ENCODE measurements at regions not wholly inside any gene's neighbourhood (a gene's known extent, or its start where the extent isn't known, plus 50 kb on each side); places are given as distances from the start of the nearest gene placed in this dataset.
"Not testable (repeated sequence)": the region's sequence is repeated elsewhere in the genome, so short reads cannot be mapped to it uniquely, and the experiment has no call there.

DNA sequence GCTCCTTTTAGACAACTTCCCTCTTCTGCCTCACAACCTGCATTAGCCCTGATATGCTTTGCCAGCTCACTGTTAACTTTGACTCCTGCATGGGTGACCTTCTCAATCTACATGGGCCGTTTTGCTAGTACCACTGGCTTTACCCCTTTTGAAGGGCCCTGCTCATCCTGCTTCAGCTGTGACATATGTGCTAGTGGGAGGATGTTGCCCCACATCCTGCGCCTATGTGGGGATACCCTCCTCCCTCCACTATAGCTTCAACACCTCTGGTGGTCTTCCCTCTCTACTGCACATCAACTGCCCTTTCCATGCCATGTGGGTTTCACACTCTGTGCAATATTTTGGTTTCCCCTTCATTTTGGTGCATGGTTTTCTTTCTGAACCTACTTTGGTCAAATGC is 1235.5 kb downstream of the RPIA start:
- H4K91ac ChIP-seq (ENCODE audit: insufficient read depth, low read depth, low read length); intact Hi-C loops (cut with micrococcal nuclease); H3K79me1 ChIP-seq (ENCODE audit: low read depth in 1 of 2, low read length in 2 of 2); H3K27me3 ChIP-seq (ENCODE audit: control insufficient read depth, insufficient read depth, low read length); H3K4ac ChIP-seq (ENCODE audit: low read depth, low read length); H2BK5ac ChIP-seq (ENCODE audit: low read depth, low read length, poor library complexity, severe bottlenecking); H3K4me1 ChIP-seq (ENCODE audit: control insufficient read depth, insufficient read depth, low read length); H3K18ac ChIP-seq (ENCODE audit: low read depth, low read length); H3K14ac ChIP-seq (replicated peaks; ENCODE audit: low read depth, low read length); H3K9ac ChIP-seq (ENCODE audit: low read depth, low read length); H3K27ac ChIP-seq (ENCODE audit: insufficient read depth, low read length); H2BK20ac ChIP-seq (ENCODE audit: low read depth, low read length); H3K36me3 ChIP-seq (ENCODE audit: control insufficient read depth, insufficient read depth, low read length); H3K4me3 ChIP-seq (ENCODE audit: insufficient read depth, low read depth, low read length); H3K9me1 ChIP-seq (ENCODE audit: insufficient read depth, low read length); H3K4me2 ChIP-seq (ENCODE audit: low read depth, low read length); in situ Hi-C loops (cut with MboI; ENCODE audit: low sequenced_read_pairs); H3K9me3 ChIP-seq (ENCODE audit: control insufficient read depth, insufficient read depth, low read length); DNase-seq; H4K5ac ChIP-seq (ENCODE audit: low read depth, low read length); H4K20me1 ChIP-seq (ENCODE audit: insufficient read depth, low read length); POLR2A ChIA-PET (ENCODE audit: unreplicated experiment); H3K23ac ChIP-seq (ENCODE audit: low read depth, low read length); H2BK120ac ChIP-seq (ENCODE audit: low read depth, low read length); H2AK9ac ChIP-seq (replicated peaks; ENCODE audit: low read depth, low read length, poor library complexity); BruUV-seq (replicated peaks); H2AFZ ChIP-seq (replicated peaks; ENCODE audit: low read length, poor library complexity); H3K56ac ChIP-seq (ENCODE audit: extremely low read depth, insufficient read depth, low read length); ATAC-seq (ENCODE audit: low read depth); H2AK5ac ChIP-seq (ENCODE audit: low read depth, low read length); H4K8ac ChIP-seq (ENCODE audit: low read depth in 2 of 2, low read length in 2 of 2); dilution Hi-C loops (cut with HindIII; ENCODE audit: low sequenced_read_pairs, unreplicated experiment); H2BK15ac ChIP-seq (ENCODE audit: low read depth, low read length); CTCF ChIA-PET: not testable (repeated sequence)
- no CpG with 5 or more reads among the region's 2 CpGs for WGBS, 2 experiments (ENCODE audit: extremely low coverage in 2 of 2, insufficient read length in 1 of 2)

DNA sequence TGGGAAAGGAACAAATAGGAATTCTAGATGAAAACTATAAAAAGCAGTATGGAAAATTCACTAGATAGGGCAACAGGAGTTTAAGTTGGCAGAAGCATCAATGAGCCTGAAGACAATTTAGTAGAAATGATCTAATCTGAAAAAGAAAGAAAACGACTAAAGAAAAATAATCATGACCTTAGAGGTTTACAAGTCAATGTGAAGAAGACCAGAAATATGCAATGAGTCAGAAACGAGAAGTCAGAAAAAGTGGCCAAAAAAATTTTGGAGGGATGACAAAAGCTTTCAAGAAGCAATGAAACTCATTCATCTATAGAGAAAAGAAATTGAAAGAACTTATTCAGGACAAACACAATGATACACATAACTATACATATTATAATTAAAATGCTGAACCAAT is 1244.0 kb downstream of the RPIA start:
- intact Hi-C loops (cut with micrococcal nuclease); H4K8ac ChIP-seq (ENCODE audit: low read depth in 2 of 2, low read length in 2 of 2); BruUV-seq (replicated peaks); DNase-seq; in situ Hi-C loops (cut with MboI; ENCODE audit: low sequenced_read_pairs); H3K4me3 ChIP-seq (ENCODE audit: insufficient read depth, low read depth, low read length); ATAC-seq (ENCODE audit: low read depth); H2AFZ ChIP-seq (replicated peaks; ENCODE audit: low read length, poor library complexity); H3K14ac ChIP-seq (replicated peaks; ENCODE audit: low read depth, low read length); CTCF ChIA-PET; H3K23ac ChIP-seq (ENCODE audit: low read depth, low read length); H3K9ac ChIP-seq (ENCODE audit: low read depth, low read length); H3K27me3 ChIP-seq (ENCODE audit: control insufficient read depth, insufficient read depth, low read length); H2AK9ac ChIP-seq (replicated peaks; ENCODE audit: low read depth, low read length, poor library complexity); H3K9me1 ChIP-seq (ENCODE audit: insufficient read depth, low read length); H4K91ac ChIP-seq (ENCODE audit: insufficient read depth, low read depth, low read length); H3K56ac ChIP-seq (ENCODE audit: extremely low read depth, insufficient read depth, low read length); H2BK20ac ChIP-seq (ENCODE audit: low read depth, low read length); H4K20me1 ChIP-seq (ENCODE audit: insufficient read depth, low read length); H2AK5ac ChIP-seq (ENCODE audit: low read depth, low read length); H4K5ac ChIP-seq (ENCODE audit: low read depth, low read length); H2BK5ac ChIP-seq (ENCODE audit: low read depth, low read length, poor library complexity, severe bottlenecking); H3K18ac ChIP-seq (ENCODE audit: low read depth, low read length); H3K4me2 ChIP-seq (ENCODE audit: low read depth, low read length); H3K36me3 ChIP-seq (ENCODE audit: control insufficient read depth, insufficient read depth, low read length); H3K4ac ChIP-seq (ENCODE audit: low read depth, low read length); H2BK120ac ChIP-seq (ENCODE audit: low read depth, low read length); H2BK15ac ChIP-seq (ENCODE audit: low read depth, low read length); H3K9me3 ChIP-seq (ENCODE audit: control insufficient read depth, insufficient read depth, low read length); H3K27ac ChIP-seq (ENCODE audit: insufficient read depth, low read length); H3K4me1 ChIP-seq (ENCODE audit: control insufficient read depth, insufficient read depth, low read length); H3K79me1 ChIP-seq (ENCODE audit: low read depth in 1 of 2, low read length in 2 of 2); dilution Hi-C loops (cut with HindIII; ENCODE audit: low sequenced_read_pairs, unreplicated experiment); POLR2A ChIA-PET (ENCODE audit: unreplicated experiment): not testable (repeated sequence)
- WGBS, 2 experiments (ENCODE audit: extremely low coverage in 2 of 2, insufficient read length in 1 of 2) = no CpG with 5 or more reads among the region's 2 CpGs
